ENCODE measurements at regions not wholly inside any gene's neighbourhood (a gene's known extent, or its start where the extent isn't known, plus 50 kb on each side); places are given as distances from the start of the nearest gene placed in this dataset.

GRCh38 chr18:44518091-44518615 is 162.5 kb upstream of the SETBP1 start:
- DNase-seq = no peak

GRCh38 chr18:44518666-44519065 is 162.0 kb upstream of the SETBP1 start:
- no peak for DNase-seq

GRCh38 chr18:44520981-44521667 is 159.6 kb upstream of the SETBP1 start:
- no peak for DNase-seq

- no peak for DNase-seq
These were observed 159.0 kb upstream of the SETBP1 start for GRCh38 chr18:44521668-44522022.

- DNase-seq = no peak
These were observed 153.8 kb upstream of the SETBP1 start for GRCh38 chr18:44526705-44527415.

GRCh38 chr18:44533071-44533470 is 147.6 kb upstream of the SETBP1 start:
- no peak for DNase-seq

GRCh38 chr18:44536046-44536445 is 144.6 kb upstream of the SETBP1 start:
- DNase-seq = no peak

GRCh38 chr18:44536619-44537018 is 144.1 kb upstream of the SETBP1 start:
- DNase-seq = no peak

- no peak for DNase-seq
These were observed 143.2 kb upstream of the SETBP1 start for GRCh38 chr18:44537526-44537925.

- DNase-seq = no peak
These were observed 140.8 kb upstream of the SETBP1 start for GRCh38 chr18:44539926-44540325.

- no peak for DNase-seq
These were observed 139.5 kb upstream of the SETBP1 start for GRCh38 chr18:44541159-44541558.

- DNase-seq = no peak
These were observed 138.9 kb upstream of the SETBP1 start for GRCh38 chr18:44541781-44542180.

- DNase-seq = no peak
These were observed 137.3 kb upstream of the SETBP1 start for GRCh38 chr18:44543387-44543786.

GRCh38 chr18:44545359-44545985 is 135.2 kb upstream of the SETBP1 start:
- no peak for DNase-seq

- no peak for DNase-seq
These were observed 133.7 kb upstream of the SETBP1 start for GRCh38 chr18:44546954-44547353.

GRCh38 chr18:44548291-44549221 is 132.1 kb upstream of the SETBP1 start:
- DNase-seq = no peak

GRCh38 chr18:44552706-44553105 is 128.0 kb upstream of the SETBP1 start:
- DNase-seq = no peak

GRCh38 chr18:44556296-44556695 is 124.4 kb upstream of the SETBP1 start:
- DNase-seq = no peak

GRCh38 chr18:44557616-44558151 is 123.0 kb upstream of the SETBP1 start:
- no peak for DNase-seq

- DNase-seq = no peak
These were observed 121.9 kb upstream of the SETBP1 start for GRCh38 chr18:44558767-44559166.

GRCh38 chr18:44562986-44563385 is 117.7 kb upstream of the SETBP1 start:
- DNase-seq = no peak

- no peak for DNase-seq
These were observed 115.8 kb upstream of the SETBP1 start for GRCh38 chr18:44564922-44565321.

- no peak for DNase-seq
These were observed 112.3 kb upstream of the SETBP1 start for GRCh38 chr18:44568342-44568741.

All from CD4-positive, alpha-beta T cell treated with Interleukin-10 for 1 hour (primary cell).